Fibroblast of the aortic adventitia (primary cell): ENCODE measurements at regions not wholly inside any gene's neighbourhood (a gene's known extent, or its start where the extent isn't known, plus 50 kb on each side); places are given as distances from the start of the nearest gene placed in this dataset.

Experiments used
- DNase-seq: peaks from one replicate; pipeline ENCODE4 v3.0.0-alpha.2; 2010; ENCODE audit warnings: low read depth
- H3K4me3 ChIP-seq: 2 replicates; pipeline ENCODE4 v1.5.1; 2011; ENCODE audit warnings: low read depth, mild to moderate bottlenecking, control low read depth, low read length, moderate library complexity
- TF ChIP-seq, protein P1 (sequence below): IDR thresholded peaks from 2 replicates; pipeline ENCODE4 v1.5.1; 2011; ENCODE audit warnings: mild to moderate bottlenecking, low read length, control low read depth, inconsistent platforms; ENCODE audit not compliant: insufficient read depth

- TF ChIP-seq, protein P1, sequence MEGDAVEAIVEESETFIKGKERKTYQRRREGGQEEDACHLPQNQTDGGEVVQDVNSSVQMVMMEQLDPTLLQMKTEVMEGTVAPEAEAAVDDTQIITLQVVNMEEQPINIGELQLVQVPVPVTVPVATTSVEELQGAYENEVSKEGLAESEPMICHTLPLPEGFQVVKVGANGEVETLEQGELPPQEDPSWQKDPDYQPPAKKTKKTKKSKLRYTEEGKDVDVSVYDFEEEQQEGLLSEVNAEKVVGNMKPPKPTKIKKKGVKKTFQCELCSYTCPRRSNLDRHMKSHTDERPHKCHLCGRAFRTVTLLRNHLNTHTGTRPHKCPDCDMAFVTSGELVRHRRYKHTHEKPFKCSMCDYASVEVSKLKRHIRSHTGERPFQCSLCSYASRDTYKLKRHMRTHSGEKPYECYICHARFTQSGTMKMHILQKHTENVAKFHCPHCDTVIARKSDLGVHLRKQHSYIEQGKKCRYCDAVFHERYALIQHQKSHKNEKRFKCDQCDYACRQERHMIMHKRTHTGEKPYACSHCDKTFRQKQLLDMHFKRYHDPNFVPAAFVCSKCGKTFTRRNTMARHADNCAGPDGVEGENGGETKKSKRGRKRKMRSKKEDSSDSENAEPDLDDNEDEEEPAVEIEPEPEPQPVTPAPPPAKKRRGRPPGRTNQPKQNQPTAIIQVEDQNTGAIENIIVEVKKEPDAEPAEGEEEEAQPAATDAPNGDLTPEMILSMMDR: no peak
- no peak overlapping the region for H3K4me3 ChIP-seq
- DNase-seq: no peak
These were observed 62.1 kb upstream of the ARHGAP20 start for GRCh38 chr11:110774138-110775014.

- DNase-seq: no peak
- no peak overlapping the region for H3K4me3 ChIP-seq
- TF ChIP-seq, protein P1: no peak
These were observed 61.2 kb upstream of the ARHGAP20 start for GRCh38 chr11:110773442-110773841.

GRCh38 chr11:110772863-110773262, 60.6 kb upstream of the ARHGAP20 start:
- TF ChIP-seq, protein P1: no peak
- H3K4me3 ChIP-seq: no peak overlapping the region
- no peak for DNase-seq

DNA sequence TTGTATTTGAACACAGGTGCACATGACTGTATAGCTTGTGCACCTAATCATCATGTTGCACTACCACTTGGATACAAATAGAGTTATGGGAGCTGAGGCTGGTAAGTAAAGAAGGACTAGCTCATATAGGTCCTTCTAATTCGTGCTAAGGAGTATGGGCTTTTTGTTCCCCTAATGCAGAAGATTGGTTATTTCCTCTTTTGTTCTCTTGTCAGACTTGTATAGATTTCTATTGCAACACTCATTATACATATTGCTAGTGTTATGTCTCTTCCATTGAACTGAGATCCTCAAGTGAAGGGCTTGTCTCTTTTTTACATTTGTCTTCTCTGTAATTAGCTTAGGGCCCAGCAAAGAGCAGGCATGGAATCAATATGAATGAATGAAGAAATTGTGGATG, 54.1 kb upstream of the ARHGAP20 start:
- TF ChIP-seq, protein P1: no peak
- no peak for DNase-seq
- no peak overlapping the region for H3K4me3 ChIP-seq

DNA sequence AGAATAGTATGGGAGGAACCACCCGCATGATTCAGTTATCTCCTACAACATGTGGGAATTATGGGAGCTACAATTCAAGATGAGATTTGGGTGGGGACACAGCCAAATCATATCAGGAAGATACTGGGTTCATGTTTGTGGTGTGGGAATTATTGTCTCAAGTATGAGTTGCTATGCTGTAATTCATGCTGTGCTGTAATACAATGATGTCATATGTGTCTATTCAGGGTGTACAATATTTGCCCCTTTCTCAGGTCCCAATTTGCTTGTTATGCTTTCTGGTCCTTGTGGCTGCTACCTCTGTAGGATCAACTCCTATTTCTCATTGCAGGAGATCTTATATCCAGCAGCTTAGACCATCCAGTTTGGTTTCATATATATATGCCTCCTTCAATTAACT, 52.2 kb upstream of the ARHGAP20 start:
- H3K4me3 ChIP-seq: no peak overlapping the region
- DNase-seq: peak; percentile 17
- TF ChIP-seq, protein P1: no peak

GRCh38 chr11:110763249-110764011, 51.2 kb upstream of the ARHGAP20 start:
- no peak overlapping the region for H3K4me3 ChIP-seq
- TF ChIP-seq, protein P1: no peak
- peak; percentile 74 for DNase-seq
